GM08714 (cell line): ENCODE measurements at regions not wholly inside any gene's neighbourhood (a gene's known extent, or its start where the extent isn't known, plus 50 kb on each side); places are given as distances from the start of the nearest gene placed in this dataset.

ENCODE experiments used
- H3K4me3 ChIP-seq: fragments of 200-500 bp; sonication (Bioruptor generic); 2 replicates; pipeline ENCODE4 v1.5.1; 2014; ENCODE audit warnings: mild to moderate bottlenecking, low read length, inconsistent platforms
- ZNF274 ChIP-seq: IDR thresholded peaks from 2 replicates; pipeline ENCODE4 v1.6.1; 2012; ENCODE audit warnings: mild to moderate bottlenecking, low read depth, low read length

DNA sequence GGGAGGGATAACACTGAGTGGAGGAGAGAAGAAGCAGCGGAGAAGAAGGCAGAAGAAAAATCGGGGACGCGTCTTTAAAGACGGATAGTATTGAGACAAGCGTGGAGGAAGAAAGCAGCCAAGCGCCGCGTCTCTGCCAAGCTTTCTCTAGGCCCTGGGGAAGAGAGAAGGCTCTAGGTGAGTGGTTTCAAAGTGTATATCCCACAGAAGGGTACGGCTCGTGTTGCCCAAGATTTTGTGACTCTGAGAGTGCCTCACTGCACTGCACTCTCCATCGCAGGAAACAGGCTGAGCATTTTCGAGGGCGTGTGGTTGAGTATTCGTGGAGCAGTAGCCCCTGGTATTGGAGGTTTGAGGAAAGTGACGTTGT lies 185.4 kb downstream of the TRIM27 start:
- no peak overlapping the region for H3K4me3 ChIP-seq
- no peak for TF ChIP-seq ZNF274

DNA sequence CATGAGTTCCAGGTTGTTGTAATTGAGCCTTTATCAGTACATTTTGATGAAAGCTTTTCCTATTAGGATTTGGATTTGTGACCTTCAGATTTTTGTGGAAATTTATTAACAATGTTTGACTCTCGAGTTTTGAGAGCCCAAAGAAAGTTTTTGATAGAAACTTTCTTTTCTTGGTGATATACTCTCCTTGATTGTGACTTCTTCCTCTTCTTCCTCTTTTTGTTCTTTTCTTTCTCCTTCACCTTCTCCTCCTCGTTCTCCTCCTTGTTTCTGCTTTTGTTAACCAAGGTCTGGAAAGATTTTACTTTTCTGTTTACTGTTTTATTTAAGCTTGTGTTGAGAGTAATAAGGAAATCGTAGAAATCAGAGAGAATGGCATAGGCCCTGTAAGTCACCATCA lies 182.4 kb downstream of the TRIM27 start:
- no peak for TF ChIP-seq ZNF274
- H3K4me3 ChIP-seq, result no peak overlapping the region

GRCh38 chr6:28742668-28743270 lies 181.0 kb downstream of the TRIM27 start:
- no peak for TF ChIP-seq ZNF274
- H3K4me3 ChIP-seq, result peak overlapping the region; percentile 34; the same call in 1 of the 2 replicates

- TF ChIP-seq ZNF274, result no peak
- peak overlapping the region; percentile 34; the same call in 1 of the 2 replicates for H3K4me3 ChIP-seq
Observed at GRCh38 chr6:28743271-28743789, 180.5 kb downstream of the TRIM27 start.

DNA sequence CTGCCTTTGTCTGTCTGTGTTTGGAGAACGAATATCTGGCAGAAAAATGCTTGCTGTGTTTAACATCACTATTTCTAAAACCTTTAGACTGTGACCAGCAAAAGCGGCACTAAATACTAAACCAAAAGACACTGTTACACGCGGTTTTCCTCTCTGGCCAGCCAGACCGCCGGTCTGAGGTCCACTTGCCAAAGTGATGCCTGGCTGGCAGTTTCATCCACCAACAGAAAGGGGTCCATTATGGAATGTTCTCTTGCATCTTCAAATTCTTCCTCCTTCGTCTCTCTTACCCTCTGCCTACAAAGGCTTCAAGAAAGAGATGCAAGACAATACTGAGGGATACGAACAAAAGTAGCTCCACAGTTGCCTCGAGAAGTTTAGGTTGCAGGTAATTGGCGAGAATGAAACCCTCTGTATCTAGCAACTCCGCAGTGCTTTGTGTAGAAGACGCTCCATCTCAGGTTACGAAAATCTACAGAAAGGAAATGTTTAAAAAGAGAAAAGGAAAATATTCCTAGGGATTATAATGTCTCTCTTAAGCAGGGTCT lies 176.6 kb downstream of the TRIM27 start:
- peak overlapping the region; percentile 43; the same call in 1 of the 2 replicates for H3K4me3 ChIP-seq
- no peak for TF ChIP-seq ZNF274

DNA sequence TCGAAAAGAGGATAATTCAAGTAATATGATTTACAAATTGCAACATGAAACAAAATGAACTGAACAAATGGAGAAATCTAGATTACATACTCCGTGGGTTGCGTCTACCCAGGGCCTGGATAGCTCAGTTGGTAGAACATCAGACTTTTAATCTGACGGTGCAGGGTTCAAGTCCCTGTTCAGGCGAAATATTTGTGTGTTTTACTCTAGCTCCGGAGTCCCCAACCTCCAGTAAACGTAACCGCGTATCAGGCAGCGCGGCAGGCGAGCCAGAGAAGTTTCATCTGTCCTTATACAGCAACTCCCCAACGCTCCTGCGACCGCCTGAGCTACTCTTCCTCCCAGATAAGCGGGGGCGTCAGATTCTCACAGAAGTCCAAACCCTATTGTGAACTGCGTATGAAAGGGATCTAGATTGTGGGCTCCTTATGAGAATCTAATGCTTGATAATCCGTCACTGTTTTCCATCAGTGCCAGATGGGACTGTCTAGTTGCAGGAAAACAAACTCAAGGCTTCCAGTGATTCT lies 176.1 kb downstream of the TRIM27 start:
- peak overlapping the region; percentile 43; the same call in 1 of the 2 replicates for H3K4me3 ChIP-seq
- no peak for TF ChIP-seq ZNF274

DNA sequence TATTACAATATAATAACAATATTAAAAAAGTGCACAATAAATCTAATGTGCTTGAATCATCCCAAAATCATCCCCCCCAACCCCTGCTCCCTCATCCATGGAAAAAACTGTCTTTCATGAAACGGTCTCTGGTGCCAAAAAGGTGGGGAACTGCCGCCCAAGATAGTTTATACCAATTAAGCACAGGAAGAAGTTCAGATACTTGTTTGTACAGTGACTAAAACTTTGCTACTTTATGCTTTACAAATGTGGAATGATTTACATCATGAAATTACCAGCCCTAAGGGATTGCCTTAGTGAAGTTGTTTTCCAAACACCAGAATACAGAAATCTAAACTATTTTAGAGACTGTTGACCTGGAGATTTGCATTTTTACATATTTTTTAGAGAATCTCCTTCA lies 175.6 kb downstream of the TRIM27 start:
- no peak for TF ChIP-seq ZNF274
- no peak overlapping the region for H3K4me3 ChIP-seq

GRCh38 chr6:28750926-28751458 lies 172.8 kb downstream of the TRIM27 start:
- no peak for TF ChIP-seq ZNF274
- no peak overlapping the region for H3K4me3 ChIP-seq

GRCh38 chr6:28751514-28751913 lies 172.3 kb downstream of the TRIM27 start:
- no peak for TF ChIP-seq ZNF274
- no peak overlapping the region for H3K4me3 ChIP-seq

GRCh38 chr6:28751963-28752350 lies 171.8 kb downstream of the TRIM27 start:
- no peak overlapping the region for H3K4me3 ChIP-seq
- TF ChIP-seq ZNF274, result no peak

GRCh38 chr6:28757429-28758045 lies 166.2 kb downstream of the TRIM27 start:
- no peak for TF ChIP-seq ZNF274
- peak overlapping the region; percentile 0; the same call in 1 of the 2 replicates for H3K4me3 ChIP-seq

DNA sequence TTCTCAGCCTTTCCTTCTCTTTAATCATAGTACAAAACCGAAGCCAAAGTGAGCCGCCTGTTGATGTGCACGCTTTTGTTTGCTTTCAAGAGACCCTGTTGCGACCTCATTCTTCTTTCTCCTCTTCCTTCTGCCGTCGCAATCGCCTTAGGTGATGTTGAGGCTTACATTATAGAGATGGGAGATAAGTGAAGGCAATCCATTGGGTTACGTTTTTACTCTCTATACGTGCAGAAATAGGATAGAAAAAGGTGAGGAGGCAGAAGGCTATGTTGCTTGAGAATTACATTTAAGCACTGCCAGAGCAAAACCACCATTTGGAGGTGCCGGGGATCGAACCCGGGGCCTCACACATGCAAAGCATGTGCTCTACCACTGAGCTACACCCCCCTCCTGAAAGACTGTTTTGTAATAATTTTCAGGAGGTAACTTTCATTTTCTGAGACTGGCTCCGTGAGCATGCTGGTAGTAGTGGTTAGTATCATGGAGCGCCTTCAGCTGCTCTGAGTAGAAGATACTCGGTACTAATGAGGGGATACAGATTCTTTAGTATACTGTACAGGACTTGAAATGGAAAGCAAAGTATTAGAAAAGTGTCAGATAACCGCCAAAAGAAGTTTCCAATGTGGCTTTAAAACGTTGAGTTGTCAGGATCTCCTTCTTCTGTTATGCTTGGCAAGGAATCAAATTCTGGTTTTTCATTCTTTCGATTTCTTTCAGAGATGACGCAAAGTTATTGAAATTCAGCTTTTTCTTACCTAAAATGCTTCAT lies 165.6 kb downstream of the TRIM27 start:
- TF ChIP-seq ZNF274, result no peak
- H3K4me3 ChIP-seq, result peak overlapping the region; percentile 41; the same call in 1 of the 2 replicates

- H3K4me3 ChIP-seq, result peak overlapping the region; percentile 41; the same call in 1 of the 2 replicates
- no peak for TF ChIP-seq ZNF274
Observed at GRCh38 chr6:28758818-28759235, 165.0 kb downstream of the TRIM27 start.
